ENCODE measurements at regions not wholly inside any gene's neighbourhood (a gene's known extent, or its start where the extent isn't known, plus 50 kb on each side); places are given as distances from the start of the nearest gene placed in this dataset.
"Not testable (repeated sequence)": the region's sequence is repeated elsewhere in the genome, so short reads cannot be mapped to it uniquely, and the experiment has no call there.

- no peaks in the 10 kb centered on the region for H3K27me3 ChIP-seq (ENCODE audit: control insufficient read depth, insufficient read depth, low read length)
- FAIRE-seq (no peak), DNase-seq (no peak)
- peaks cover 0 to 4% (median 3%) of the 10 kb centered on the region in 3 donors for H3K4me1 ChIP-seq (ENCODE audit: control insufficient read depth in 2 of 3, insufficient read depth in 2 of 3, low read depth in 1 of 3, low read length in 3 of 3)
- no peaks in the 10 kb centered on the region for H3K36me3 ChIP-seq (ENCODE audit: control insufficient read depth in 2 of 3, insufficient read depth in 3 of 3, low read length in 3 of 3)
- H3K9ac ChIP-seq (ENCODE audit: low read length in 3 of 3): no peak overlapping the region
- no peaks in the 10 kb centered on the region for H3K9me3 ChIP-seq (ENCODE audit: control insufficient read depth in 2 of 3, insufficient read depth in 1 of 3, low read length in 3 of 3)
- TF ChIP-seq, protein P1, sequence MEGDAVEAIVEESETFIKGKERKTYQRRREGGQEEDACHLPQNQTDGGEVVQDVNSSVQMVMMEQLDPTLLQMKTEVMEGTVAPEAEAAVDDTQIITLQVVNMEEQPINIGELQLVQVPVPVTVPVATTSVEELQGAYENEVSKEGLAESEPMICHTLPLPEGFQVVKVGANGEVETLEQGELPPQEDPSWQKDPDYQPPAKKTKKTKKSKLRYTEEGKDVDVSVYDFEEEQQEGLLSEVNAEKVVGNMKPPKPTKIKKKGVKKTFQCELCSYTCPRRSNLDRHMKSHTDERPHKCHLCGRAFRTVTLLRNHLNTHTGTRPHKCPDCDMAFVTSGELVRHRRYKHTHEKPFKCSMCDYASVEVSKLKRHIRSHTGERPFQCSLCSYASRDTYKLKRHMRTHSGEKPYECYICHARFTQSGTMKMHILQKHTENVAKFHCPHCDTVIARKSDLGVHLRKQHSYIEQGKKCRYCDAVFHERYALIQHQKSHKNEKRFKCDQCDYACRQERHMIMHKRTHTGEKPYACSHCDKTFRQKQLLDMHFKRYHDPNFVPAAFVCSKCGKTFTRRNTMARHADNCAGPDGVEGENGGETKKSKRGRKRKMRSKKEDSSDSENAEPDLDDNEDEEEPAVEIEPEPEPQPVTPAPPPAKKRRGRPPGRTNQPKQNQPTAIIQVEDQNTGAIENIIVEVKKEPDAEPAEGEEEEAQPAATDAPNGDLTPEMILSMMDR (IDR thresholded peaks at IDR 0.05; ENCODE audit: borderline replicate concordance, extremely low read depth, insufficient read depth): no peak
- intact Hi-C loops (cut with DNase I): no loop called here
- H3K27ac ChIP-seq (ENCODE audit: low read depth in 2 of 2, low read length in 2 of 2): no peak overlapping the region
- H3K4me3 ChIP-seq (ENCODE audit: low read length in 3 of 3): no peak overlapping the region
Observed at GRCh38 chr21:15211491-15212133, 146.8 kb upstream of the NRIP1 start.

GRCh38 chr21:15212206-15212605 lies 147.4 kb upstream of the NRIP1 start:
- H3K27ac ChIP-seq (ENCODE audit: low read depth in 2 of 2, low read length in 2 of 2): no peak overlapping the region
- no peaks in the 10 kb centered on the region for H3K27me3 ChIP-seq (ENCODE audit: control insufficient read depth, insufficient read depth, low read length)
- H3K9ac ChIP-seq (ENCODE audit: low read length in 3 of 3): no peak overlapping the region
- H3K9me3 ChIP-seq (ENCODE audit: control insufficient read depth in 2 of 3, insufficient read depth in 1 of 3, low read length in 3 of 3): no peaks in the 10 kb centered on the region
- peaks cover 0 to 4% (median 3%) of the 10 kb centered on the region in 3 donors for H3K4me1 ChIP-seq (ENCODE audit: control insufficient read depth in 2 of 3, insufficient read depth in 2 of 3, low read depth in 1 of 3, low read length in 3 of 3)
- DNase-seq (no peak), FAIRE-seq (no peak)
- intact Hi-C loops (cut with DNase I): no loop called here
- no peak overlapping the region for H3K4me3 ChIP-seq (ENCODE audit: low read length in 3 of 3)
- no peaks in the 10 kb centered on the region for H3K36me3 ChIP-seq (ENCODE audit: control insufficient read depth in 2 of 3, insufficient read depth in 3 of 3, low read length in 3 of 3)
- TF ChIP-seq, protein P1 (IDR thresholded peaks at IDR 0.05; ENCODE audit: borderline replicate concordance, extremely low read depth, insufficient read depth): no peak

- H3K27ac ChIP-seq (ENCODE audit: low read depth in 2 of 2, low read length in 2 of 2); H3K4me1 ChIP-seq (ENCODE audit: control insufficient read depth in 2 of 3, insufficient read depth in 2 of 3, low read depth in 1 of 3, low read length in 3 of 3); H3K27me3 ChIP-seq (ENCODE audit: control insufficient read depth, insufficient read depth, low read length); H3K36me3 ChIP-seq (ENCODE audit: control insufficient read depth in 2 of 3, insufficient read depth in 3 of 3, low read length in 3 of 3); H3K9ac ChIP-seq (ENCODE audit: low read length in 3 of 3); H3K9me3 ChIP-seq (ENCODE audit: control insufficient read depth in 2 of 3, insufficient read depth in 1 of 3, low read length in 3 of 3); FAIRE-seq; DNase-seq; intact Hi-C loops (cut with DNase I); H3K4me3 ChIP-seq (ENCODE audit: low read length in 3 of 3): not testable (repeated sequence)
Observed at GRCh38 chr21:15218476-15218875, 153.7 kb upstream of the NRIP1 start.

- Histone ChIP-seq H3K36me3 (ENCODE audit: control insufficient read depth in 2 of 3, insufficient read depth in 3 of 3, low read length in 3 of 3) (no peaks in the 10 kb centered on the region), H3K4me3 (ENCODE audit: low read length in 3 of 3) (no peak overlapping the region), H3K9ac (ENCODE audit: low read length in 3 of 3) (no peak overlapping the region), H3K9me3 (ENCODE audit: control insufficient read depth in 2 of 3, insufficient read depth in 1 of 3, low read length in 3 of 3) (no peaks in the 10 kb centered on the region), H3K4me1 (ENCODE audit: control insufficient read depth in 2 of 3, insufficient read depth in 2 of 3, low read depth in 1 of 3, low read length in 3 of 3) (peaks cover 0 to 9% (median 0%) of the 10 kb centered on the region in 3 donors), H3K27me3 (ENCODE audit: control insufficient read depth, insufficient read depth, low read length) (no peaks in the 10 kb centered on the region), H3K27ac (ENCODE audit: low read depth in 2 of 2, low read length in 2 of 2) (no peak overlapping the region)
- no peak for FAIRE-seq
- DNase-seq: no peak
- intact Hi-C loops (cut with DNase I): no loop called here
- TF ChIP-seq, protein P1 (IDR thresholded peaks at IDR 0.05; ENCODE audit: borderline replicate concordance, extremely low read depth, insufficient read depth): no peak
Observed at GRCh38 chr21:15219039-15219438, 154.2 kb upstream of the NRIP1 start.

All from kidney (tissue), 13 donors.